Adipose tissue (tissue), 3 donors: ENCODE measurements at regions not wholly inside any gene's neighbourhood (a gene's known extent, or its start where the extent isn't known, plus 50 kb on each side); places are given as distances from the start of the nearest gene placed in this dataset.

ENCODE experiments used
- H3K27ac ChIP-seq: one replicate; pipeline ENCODE4 v1.5.1; 2013; ENCODE audit warnings: low read depth, low read length
- WGBS, 3 donors: extraction: QIAGEN DNeasy Blood & Tissue Kit; methylation state at CpG; one replicate each; pipeline ENCODE4 v1.1.7; 2013; 5-methylcytosine and 5-hydroxymethylcytosine counted together
- donor health status: healthy with polysubstance abuse.
- donor health status: Bipolar disorder and iron deficiency.
- donor health status: healthy.

GRCh38 chr12:124693111-124693723, 125.8 kb upstream of the NCOR2 start:
- no peak overlapping the region for H3K27ac ChIP-seq
- WGBS, 3 donors: 56 to 85% (median 84%) methylated on average over 17 of the region's 17 CpGs

GRCh38 chr12:124692443-124692842, 125.0 kb upstream of the NCOR2 start:
- H3K27ac ChIP-seq: no peak overlapping the region

GRCh38 chr12:124691429-124691828, 124.0 kb upstream of the NCOR2 start:
- WGBS, 3 donors: 92 to 100% (median 96%) methylated on average over 1 of the region's 1 CpG
- no peak overlapping the region for H3K27ac ChIP-seq

GRCh38 chr12:124689631-124690030, 122.2 kb upstream of the NCOR2 start:
- no peak overlapping the region for H3K27ac ChIP-seq
- 75 to 85% (median 78%) methylated on average over 2 of the region's 2 CpGs for WGBS, 3 donors

GRCh38 chr12:124688356-124688992, 121.1 kb upstream of the NCOR2 start:
- WGBS, 3 donors: 26 to 72% (median 31%) methylated on average over 6 of the region's 6 CpGs
- H3K27ac ChIP-seq: no peak overlapping the region

GRCh38 chr12:124687917-124688316, 120.5 kb upstream of the NCOR2 start:
- 6 to 38% (median 6%) methylated on average over 11 of the region's 11 CpGs for WGBS, 3 donors
- H3K27ac ChIP-seq: peak overlapping the region; percentile 9

GRCh38 chr12:124687174-124687902, 119.9 kb upstream of the NCOR2 start:
- peak overlapping the region; percentile 9 for H3K27ac ChIP-seq
- WGBS, 3 donors: 65 to 74% (median 68%) methylated on average over 9 of the region's 9 CpGs

- WGBS, 3 donors: 88 to 94% (median 89%) methylated on average over 9 of the region's 9 CpGs
- no peak overlapping the region for H3K27ac ChIP-seq
Observed at GRCh38 chr12:124686370-124687173, 119.2 kb upstream of the NCOR2 start.

- WGBS, 3 donors: 48 to 51% (median 48%) methylated on average over 18 of the region's 18 CpGs
- H3K27ac ChIP-seq: no peak overlapping the region
Observed at GRCh38 chr12:124685689-124686369, 118.4 kb upstream of the NCOR2 start.

GRCh38 chr12:124684971-124685688, 117.7 kb upstream of the NCOR2 start:
- peak overlapping the region; percentile 58 for H3K27ac ChIP-seq
- WGBS, 3 donors: 38 to 42% (median 41%) methylated on average over 18 of the region's 18 CpGs

- peak overlapping the region; percentile 58 for H3K27ac ChIP-seq
- WGBS, 3 donors: 45 to 65% (median 64%) methylated on average over 7 of the region's 7 CpGs
Observed at GRCh38 chr12:124684496-124684895, 117.1 kb upstream of the NCOR2 start.

GRCh38 chr12:124683152-124684124, 116.0 kb upstream of the NCOR2 start:
- 77 to 84% (median 82%) methylated on average over 16 of the region's 16 CpGs for WGBS, 3 donors
- H3K27ac ChIP-seq: no peak overlapping the region

- WGBS, 3 donors: 80 to 90% (median 84%) methylated on average over 17 of the region's 17 CpGs
Observed at GRCh38 chr12:124682425-124683151, 115.2 kb upstream of the NCOR2 start.

GRCh38 chr12:124681779-124682391, 114.5 kb upstream of the NCOR2 start:
- H3K27ac ChIP-seq: peak overlapping the region; percentile 80
- WGBS, 3 donors: 42 to 74% (median 44%) methylated on average over 16 of the region's 16 CpGs

More at GRCh38 chr12:124682425-124683151, 115.2 kb upstream of the NCOR2 start:
- peak overlapping the region; percentile 70 for H3K27ac ChIP-seq

- peak overlapping the region; percentile 80 for H3K27ac ChIP-seq
- 47 to 72% (median 48%) methylated on average over 21 of the region's 21 CpGs for WGBS, 3 donors
Observed at GRCh38 chr12:124680863-124681778, 113.7 kb upstream of the NCOR2 start.
